SK-N-MC (cell line): ENCODE measurements at regions not wholly inside any gene's neighbourhood (a gene's known extent, or its start where the extent isn't known, plus 50 kb on each side); places are given as distances from the start of the nearest gene placed in this dataset.

Source experiments
- EZH2 ChIP-seq: fragments of 200-600 bp; sonication (generic); IDR thresholded peaks from one replicate; pipeline ENCODE4 v1.6.1; 2017; ENCODE audit warnings: antibody characterized with exemption
- FOXP2 ChIP-seq: optimal IDR thresholded peaks from 2 replicates; pipeline ENCODE3; 2011; ENCODE audit warnings: mild to moderate bottlenecking, moderate library complexity; ENCODE audit not compliant: insufficient read depth; ENCODE audit errors: extremely low read length, control extremely low read depth
- POLR2AphosphoS5 ChIP-seq: IDR thresholded peaks from 2 replicates; pipeline ENCODE4 v1.6.1; 2012; ENCODE audit warnings: mild to moderate bottlenecking, low read depth, low read length, borderline replicate concordance

- TF ChIP-seq EZH2 (no peak), POLR2AphosphoS5 (no peak), FOXP2 (no peak)
Observed at GRCh38 chr5:39711821-39712220, 287.0 kb upstream of the DAB2 start.
